ENCODE measurements at regions not wholly inside any gene's neighbourhood (a gene's known extent, or its start where the extent isn't known, plus 50 kb on each side); places are given as distances from the start of the nearest gene placed in this dataset.

DNA sequence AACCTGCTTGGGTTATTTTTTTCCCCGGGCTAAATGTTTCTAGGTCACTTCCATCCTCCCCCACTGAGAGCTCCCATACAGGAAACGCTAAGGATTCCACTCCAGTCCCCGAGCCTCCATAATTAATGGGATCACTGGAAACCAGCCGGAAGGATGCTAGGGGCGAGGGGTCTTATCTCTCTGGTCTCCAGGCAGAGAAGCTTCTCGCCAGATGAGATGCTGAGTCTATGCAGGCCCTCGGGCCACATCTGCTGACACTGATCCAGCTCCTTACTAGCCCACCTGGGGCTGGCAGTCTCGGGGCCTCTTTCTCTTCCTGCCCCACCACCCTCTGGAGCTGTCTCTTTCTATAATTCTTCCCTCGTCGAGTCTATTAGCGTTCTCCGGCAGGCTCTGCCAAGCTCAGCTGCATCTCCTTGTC lies 125.9 kb upstream of the SYT13 start:
- no peak for TF ChIP-seq HNRNPK (IDR thresholded peaks at IDR 0.05; ENCODE audit: low read depth, low read length, poor library complexity, severe bottlenecking)
- TF ChIP-seq ZNF44 (CRISPR knock-in tag; IDR thresholded peaks at IDR 0.05), result no peak
- TF ChIP-seq, protein P1, sequence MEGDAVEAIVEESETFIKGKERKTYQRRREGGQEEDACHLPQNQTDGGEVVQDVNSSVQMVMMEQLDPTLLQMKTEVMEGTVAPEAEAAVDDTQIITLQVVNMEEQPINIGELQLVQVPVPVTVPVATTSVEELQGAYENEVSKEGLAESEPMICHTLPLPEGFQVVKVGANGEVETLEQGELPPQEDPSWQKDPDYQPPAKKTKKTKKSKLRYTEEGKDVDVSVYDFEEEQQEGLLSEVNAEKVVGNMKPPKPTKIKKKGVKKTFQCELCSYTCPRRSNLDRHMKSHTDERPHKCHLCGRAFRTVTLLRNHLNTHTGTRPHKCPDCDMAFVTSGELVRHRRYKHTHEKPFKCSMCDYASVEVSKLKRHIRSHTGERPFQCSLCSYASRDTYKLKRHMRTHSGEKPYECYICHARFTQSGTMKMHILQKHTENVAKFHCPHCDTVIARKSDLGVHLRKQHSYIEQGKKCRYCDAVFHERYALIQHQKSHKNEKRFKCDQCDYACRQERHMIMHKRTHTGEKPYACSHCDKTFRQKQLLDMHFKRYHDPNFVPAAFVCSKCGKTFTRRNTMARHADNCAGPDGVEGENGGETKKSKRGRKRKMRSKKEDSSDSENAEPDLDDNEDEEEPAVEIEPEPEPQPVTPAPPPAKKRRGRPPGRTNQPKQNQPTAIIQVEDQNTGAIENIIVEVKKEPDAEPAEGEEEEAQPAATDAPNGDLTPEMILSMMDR (CRISPR knock-in tag; IDR thresholded peaks at IDR 0.05), result no peak
- TF ChIP-seq JUN (CRISPR knock-in tag; IDR thresholded peaks at IDR 0.05), result no peak
- no peak for TF ChIP-seq POLR2AphosphoS5 (IDR thresholded peaks at IDR 0.05; ENCODE audit: low read depth, low read length)
